ENCODE measurements at regions not wholly inside any gene's neighbourhood (a gene's known extent, or its start where the extent isn't known, plus 50 kb on each side); places are given as distances from the start of the nearest gene placed in this dataset.

DNA sequence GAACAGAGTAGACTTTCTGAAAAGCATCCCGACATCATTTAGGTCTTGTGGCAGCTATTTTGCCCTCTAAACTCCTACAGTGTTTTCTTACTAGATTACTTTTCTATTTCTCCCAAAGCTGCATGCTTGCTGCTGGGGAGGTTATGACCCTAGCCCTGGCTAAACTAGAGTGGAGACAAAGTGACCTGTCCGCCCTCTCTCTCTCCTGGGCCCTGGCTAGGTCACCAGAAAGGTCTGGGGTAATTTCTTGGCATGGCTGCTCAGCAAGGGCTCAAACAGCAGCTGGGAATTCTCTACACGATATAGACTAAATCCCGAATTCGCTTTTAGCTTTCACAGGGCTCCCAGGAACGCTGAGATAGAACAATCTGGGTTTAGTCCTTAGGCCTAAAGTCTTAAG is 84.5 kb upstream of the KCNE2 start:
- intact Hi-C loops (cut with DNase I): no loop called here
- Histone ChIP-seq H3K27ac (no peak overlapping the region), H3K27me3 (no peaks in the 10 kb centered on the region), H3K4me1 (replicated peaks in 1 of 2) (no peaks in the 10 kb centered on the region), H3K4me3 (no peak overlapping the region), H3K36me3 (replicated peaks in 1 of 2) (no peaks in the 10 kb centered on the region), H3K9me3 (replicated peaks in 1 of 3) (no peaks in the 10 kb centered on the region)
- TF ChIP-seq, protein P1, sequence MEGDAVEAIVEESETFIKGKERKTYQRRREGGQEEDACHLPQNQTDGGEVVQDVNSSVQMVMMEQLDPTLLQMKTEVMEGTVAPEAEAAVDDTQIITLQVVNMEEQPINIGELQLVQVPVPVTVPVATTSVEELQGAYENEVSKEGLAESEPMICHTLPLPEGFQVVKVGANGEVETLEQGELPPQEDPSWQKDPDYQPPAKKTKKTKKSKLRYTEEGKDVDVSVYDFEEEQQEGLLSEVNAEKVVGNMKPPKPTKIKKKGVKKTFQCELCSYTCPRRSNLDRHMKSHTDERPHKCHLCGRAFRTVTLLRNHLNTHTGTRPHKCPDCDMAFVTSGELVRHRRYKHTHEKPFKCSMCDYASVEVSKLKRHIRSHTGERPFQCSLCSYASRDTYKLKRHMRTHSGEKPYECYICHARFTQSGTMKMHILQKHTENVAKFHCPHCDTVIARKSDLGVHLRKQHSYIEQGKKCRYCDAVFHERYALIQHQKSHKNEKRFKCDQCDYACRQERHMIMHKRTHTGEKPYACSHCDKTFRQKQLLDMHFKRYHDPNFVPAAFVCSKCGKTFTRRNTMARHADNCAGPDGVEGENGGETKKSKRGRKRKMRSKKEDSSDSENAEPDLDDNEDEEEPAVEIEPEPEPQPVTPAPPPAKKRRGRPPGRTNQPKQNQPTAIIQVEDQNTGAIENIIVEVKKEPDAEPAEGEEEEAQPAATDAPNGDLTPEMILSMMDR (IDR thresholded peaks at IDR 0.05): no peak
- no peak for TF ChIP-seq POLR2A (IDR thresholded peaks at IDR 0.05)
- 76 to 81% (median 79%) methylated on average over 6 of the region's 6 CpGs for whole genome bisulfite sequencing, 4 donors
- DNase-seq: no peak

DNA sequence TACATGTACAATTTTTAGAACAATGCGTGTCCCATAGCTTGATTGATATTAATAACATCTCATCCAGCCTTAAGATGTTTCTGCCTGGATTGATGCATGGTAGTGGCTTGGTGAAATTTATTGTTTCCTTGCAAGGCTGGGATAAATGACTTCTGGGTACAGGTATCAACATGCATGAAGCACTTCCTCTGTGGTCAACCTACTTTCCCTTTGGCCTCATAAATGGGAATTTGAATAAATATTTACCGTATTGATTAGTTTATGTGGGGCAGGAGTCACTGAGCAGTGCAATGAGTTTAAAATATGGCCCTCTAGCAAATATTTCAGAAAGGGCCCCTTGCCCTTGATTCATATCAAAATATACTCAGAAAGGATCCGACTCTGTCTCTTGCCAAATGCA is 83.9 kb upstream of the KCNE2 start:
- Histone ChIP-seq H3K4me1 (replicated peaks in 1 of 2) (no peaks in the 10 kb centered on the region), H3K27ac (no peak overlapping the region)
- TF ChIP-seq, protein P1 (IDR thresholded peaks at IDR 0.05): no peak
- TF ChIP-seq POLR2A (IDR thresholded peaks at IDR 0.05): no peak

DNA sequence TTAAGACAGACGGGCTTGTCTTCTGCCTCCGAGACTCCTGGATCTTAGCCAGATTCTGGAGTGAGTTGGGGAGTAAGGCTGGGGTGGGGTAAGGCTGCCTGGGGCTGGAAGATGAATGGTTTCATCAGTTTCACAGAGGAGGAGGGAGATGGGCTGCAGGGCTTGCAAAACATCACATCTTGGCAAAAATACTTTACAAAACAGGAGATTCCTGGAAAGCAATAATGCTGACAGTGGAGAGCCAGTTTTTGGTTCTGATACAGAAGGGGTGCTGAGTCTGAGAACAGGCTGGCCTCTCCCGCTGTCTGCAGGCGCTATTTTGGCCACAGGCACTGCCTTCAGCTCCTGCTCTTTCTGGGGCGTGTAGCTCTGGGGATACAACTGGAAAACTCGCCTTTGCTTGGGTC is 83.4 kb upstream of the KCNE2 start:
- TF ChIP-seq, protein P1 (IDR thresholded peaks at IDR 0.05): no peak
- TF ChIP-seq POLR2A (IDR thresholded peaks at IDR 0.05): no peak
- no peaks in the 10 kb centered on the region for H3K4me1 ChIP-seq (replicated peaks in 1 of 2)
- no peaks in the 10 kb centered on the region for H3K27me3 ChIP-seq
- peak in 1 of 7 donors; percentile 16 for DNase-seq
- WGBS, 4 donors: 57 to 74% (median 61%) methylated on average over 6 of the region's 6 CpGs
- H3K4me3 ChIP-seq: no peak overlapping the region
- no peaks in the 10 kb centered on the region for H3K9me3 ChIP-seq (replicated peaks in 1 of 3)
- no peaks in the 10 kb centered on the region for H3K36me3 ChIP-seq (replicated peaks in 1 of 2)
- intact Hi-C loops (cut with DNase I): no loop called here
- H3K27ac ChIP-seq: no peak overlapping the region

More for the DNA sequence above, 83.9 kb upstream of the KCNE2 start:
- WGBS, 4 donors: 67 to 85% (median 81%) methylated on average over 3 of the region's 3 CpGs
- Histone ChIP-seq H3K27me3 (no peaks in the 10 kb centered on the region), H3K4me3 (no peak overlapping the region), H3K9me3 (replicated peaks in 1 of 3) (no peaks in the 10 kb centered on the region), H3K36me3 (replicated peaks in 1 of 2) (no peaks in the 10 kb centered on the region)
- intact Hi-C loops (cut with DNase I): no loop called here
- no peak for DNase-seq

DNA sequence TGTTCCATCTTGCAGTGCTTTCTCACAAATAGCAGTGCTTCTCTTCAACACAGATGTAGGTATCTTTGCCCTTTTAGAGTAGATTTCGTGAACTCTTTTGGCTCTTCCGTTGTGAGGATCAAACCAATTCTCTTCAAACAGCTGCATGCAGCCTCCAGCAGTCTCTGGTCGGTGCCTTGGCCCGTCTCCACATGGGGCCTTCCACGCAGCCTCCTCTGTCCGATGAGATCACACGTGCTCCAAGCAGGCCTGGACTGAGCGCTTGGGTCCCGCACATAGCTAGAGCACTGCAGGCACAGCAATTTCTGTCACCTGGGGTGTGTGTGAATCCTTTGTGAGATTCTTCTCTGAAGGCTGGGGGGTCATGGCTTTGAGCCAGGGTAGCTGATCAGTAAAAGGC is 82.8 kb upstream of the KCNE2 start:
- no peak for DNase-seq
- Histone ChIP-seq H3K36me3 (replicated peaks in 1 of 2) (no peaks in the 10 kb centered on the region), H3K27me3 (no peaks in the 10 kb centered on the region), H3K4me3 (no peak overlapping the region), H3K27ac (no peak overlapping the region), H3K9me3 (replicated peaks in 1 of 3) (no peaks in the 10 kb centered on the region), H3K4me1 (replicated peaks in 1 of 2) (no peaks in the 10 kb centered on the region)
- intact Hi-C loops (cut with DNase I): no loop called here
- TF ChIP-seq, protein P1 (IDR thresholded peaks at IDR 0.05): no peak
- TF ChIP-seq POLR2A (IDR thresholded peaks at IDR 0.05): no peak
- 74 to 87% (median 80%) methylated on average over 7 to 9 of the region's 9 CpGs for WGBS, 4 donors
